Thoracic aorta (tissue), 2 donors: ENCODE measurements at regions not wholly inside any gene's neighbourhood (a gene's known extent, or its start where the extent isn't known, plus 50 kb on each side); places are given as distances from the start of the nearest gene placed in this dataset.

Source experiments
- ATAC-seq: fragments of 150-250 bp; one replicate; pipeline ENCODE4 v1.8.0; 2017; ENCODE audit warnings: low read depth; ENCODE audit not compliant: insufficient number of reproducible peaks, low FRiP score
- DNase-seq: peaks from one replicate; pipeline ENCODE4 v3.0.0-alpha.2; 2020; ENCODE audit warnings: low spot score
- H3K27ac ChIP-seq, 2 donors: fragments of 200-600 bp; sonication (generic); 1 replicate in 1 of 2; 2 replicates in 1 of 2; pipeline ENCODE4 v1.5.1; 2016; ENCODE audit warnings: mild to moderate bottlenecking in 2 of 2, moderate library complexity in 2 of 2
- H3K27me3 ChIP-seq: fragments of 200-600 bp; sonication (generic); replicated peaks from 2 replicates; pipeline ENCODE4 v1.6.0; 2016; ENCODE audit warnings: mild to moderate bottlenecking; ENCODE audit not compliant: insufficient read depth
- H3K36me3 ChIP-seq: fragments of 200-600 bp; sonication (generic); one replicate; pipeline ENCODE4 v1.5.1; 2016
- H3K4me1 ChIP-seq, 2 donors: fragments of 200-600 bp; sonication (generic); 1 replicate in 1 of 2; 2 replicates in 1 of 2; pipeline versions ENCODE4 v1.5.1 to v1.6.0; 2016; ENCODE audit warnings: low read depth in 2 of 2, mild to moderate bottlenecking in 1 of 2; ENCODE audit not compliant: control insufficient read depth in 1 of 2
- H3K4me3 ChIP-seq: fragments of 200-600 bp; sonication (generic); 2 replicates; pipeline ENCODE4 v1.5.1; 2016; ENCODE audit warnings: mild to moderate bottlenecking
- H3K9me3 ChIP-seq: fragments of 200-600 bp; sonication (generic); 2 replicates; pipeline ENCODE4 v1.5.1; 2016
- CTCF ChIP-seq: fragments of 200-600 bp; sonication (generic); IDR thresholded peaks from one replicate; pipeline ENCODE4 v1.5.1; 2019; ENCODE audit warnings: antibody characterized with exemption

- no peaks in the 10 kb centered on the region for H3K27me3 ChIP-seq
- ATAC-seq = no peak
- TF ChIP-seq CTCF = no peak
These were observed 215.3 kb upstream of the RARB start for GRCh38 chr3:25212736-25213135.

DNA sequence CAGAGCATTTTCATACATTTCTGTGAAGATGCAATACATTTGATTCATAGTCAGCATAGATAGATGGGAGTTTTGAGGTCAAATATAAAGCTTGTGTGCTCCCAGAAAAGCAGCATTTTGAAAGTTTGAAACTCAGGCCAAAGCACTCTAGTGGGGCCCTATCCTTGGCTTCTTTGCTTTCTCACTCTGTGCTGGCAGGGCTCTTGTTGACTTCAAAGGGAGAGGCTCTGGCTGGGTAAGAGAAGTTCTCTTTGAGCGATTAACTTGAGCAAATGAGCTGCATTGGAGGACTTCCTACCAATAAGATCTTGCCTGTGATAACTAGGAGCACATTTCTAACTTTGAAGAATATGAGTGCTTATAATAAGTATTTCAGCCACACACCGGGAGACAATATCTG lies 214.0 kb upstream of the RARB start:
- no peaks in the 10 kb centered on the region for H3K27me3 ChIP-seq
- no peak overlapping the region for H3K4me3 ChIP-seq
- H3K36me3 ChIP-seq = no peaks in the 10 kb centered on the region
- DNase-seq (no peak), ATAC-seq (no peak)
- TF ChIP-seq CTCF = no peak
- H3K27ac ChIP-seq = no peak overlapping the region
- no peaks in the 10 kb centered on the region for H3K9me3 ChIP-seq
- no peaks in the 10 kb centered on the region for H3K4me1 ChIP-seq

More at GRCh38 chr3:25212736-25213135, 215.3 kb upstream of the RARB start:
- no peak for DNase-seq
- Histone ChIP-seq H3K4me3 (no peak overlapping the region), H3K27ac (no peak overlapping the region), H3K36me3 (no peaks in the 10 kb centered on the region), H3K9me3 (no peaks in the 10 kb centered on the region), H3K4me1 (no peaks in the 10 kb centered on the region)

DNA sequence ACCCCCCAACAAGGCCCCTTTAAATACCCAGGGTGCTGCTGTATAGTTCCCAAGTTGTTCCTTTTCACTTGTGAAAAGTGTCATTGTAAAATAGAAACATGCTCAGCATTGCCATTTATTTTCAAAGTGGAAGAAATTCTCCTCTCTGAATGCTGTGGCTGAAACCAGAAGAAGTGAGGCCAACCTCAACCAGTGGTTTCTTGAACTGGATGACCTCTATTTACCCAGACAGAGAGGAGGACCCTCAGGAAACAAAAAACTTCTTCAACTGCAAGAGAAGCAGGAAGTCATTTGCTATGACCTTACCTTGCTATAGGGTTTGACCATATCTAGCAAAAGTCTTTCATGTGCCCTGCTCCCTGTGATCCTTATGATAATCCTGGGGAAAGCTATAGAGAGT lies 209.7 kb upstream of the RARB start:
- Histone ChIP-seq H3K4me1 (peaks cover 0 to under 1% of the 10 kb centered on the region in 2 donors), H3K27me3 (no peaks in the 10 kb centered on the region), H3K4me3 (no peak overlapping the region), H3K36me3 (no peaks in the 10 kb centered on the region), H3K9me3 (no peaks in the 10 kb centered on the region), H3K27ac (no peak overlapping the region)
- DNase-seq (no peak), ATAC-seq (no peak)
- TF ChIP-seq CTCF = no peak

DNA sequence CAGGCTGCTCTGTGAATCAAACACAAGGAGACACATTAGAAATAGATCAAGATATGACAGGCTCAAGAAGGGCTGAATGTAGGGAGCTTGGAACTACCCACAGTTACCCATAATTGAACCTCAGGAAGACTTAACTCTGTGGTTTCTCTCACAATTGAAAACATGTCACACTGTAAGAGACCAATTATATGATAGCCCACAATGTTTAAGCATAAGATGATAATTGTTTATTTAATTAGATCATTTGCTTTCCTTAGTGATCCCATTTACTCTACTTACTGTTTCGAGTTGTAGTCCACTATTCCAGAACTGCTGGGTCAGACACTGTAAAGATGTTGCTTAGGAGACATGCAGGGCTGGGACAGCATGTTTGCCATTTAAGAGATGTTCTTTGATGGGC lies 201.3 kb upstream of the RARB start:
- Histone ChIP-seq H3K4me1 (peaks cover 5 to 9% of the 10 kb centered on the region in 2 donors), H3K4me3 (no peak overlapping the region), H3K9me3 (no peaks in the 10 kb centered on the region), H3K27ac (no peak overlapping the region), H3K27me3 (no peaks in the 10 kb centered on the region), H3K36me3 (no peaks in the 10 kb centered on the region)
- ATAC-seq = no peak
- TF ChIP-seq CTCF = no peak
- no peak for DNase-seq

- H3K4me1 ChIP-seq = no peaks in the 10 kb centered on the region
- no peaks in the 10 kb centered on the region for H3K27me3 ChIP-seq
- H3K27ac ChIP-seq = no peak overlapping the region
- DNase-seq (no peak), ATAC-seq (no peak)
- TF ChIP-seq CTCF = no peak
- H3K4me3 ChIP-seq = no peak overlapping the region
- H3K9me3 ChIP-seq = no peaks in the 10 kb centered on the region
- H3K36me3 ChIP-seq = no peaks in the 10 kb centered on the region
These were observed 198.5 kb upstream of the RARB start for GRCh38 chr3:25229586-25229985.
